ENCODE measurements at regions not wholly inside any gene's neighbourhood (a gene's known extent, or its start where the extent isn't known, plus 50 kb on each side); places are given as distances from the start of the nearest gene placed in this dataset.

- H3K9ac ChIP-seq (replicated peaks; ENCODE audit: extremely low read depth, insufficient read depth, low read length) = no peak overlapping the region
- H3K9me3 ChIP-seq (replicated peaks; ENCODE audit: control insufficient read depth, insufficient read depth, low read length) = no peaks in the 10 kb centered on the region
- no peak for TF ChIP-seq CTCF (IDR thresholded peaks at IDR 0.05; ENCODE audit: extremely low read depth in 1 of 2, insufficient read depth in 1 of 2, low read depth in 1 of 2, low read length in 2 of 2)
- no peak for TF ChIP-seq FOS (IDR thresholded peaks at IDR 0.05; ENCODE audit: borderline replicate concordance, insufficient read depth, low read length)
- no peak for TF ChIP-seq MAX (IDR thresholded peaks at IDR 0.05; ENCODE audit: insufficient read depth, insufficient read length)
- no peak for TF ChIP-seq MYC (IDR thresholded peaks at IDR 0.05; ENCODE audit: low read depth, low read length)
- TF ChIP-seq POLR2AphosphoS5 (IDR thresholded peaks at IDR 0.05; ENCODE audit: insufficient read depth, low read depth, low read length) = no peak
- TF ChIP-seq GATA2 (IDR thresholded peaks at IDR 0.05; ENCODE audit: insufficient read depth, insufficient read length, low read depth, low read length) = no peak
- no peak for TF ChIP-seq POLR2A (IDR thresholded peaks at IDR 0.05; ENCODE audit: low read depth, low read length)
- TF ChIP-seq JUN (IDR thresholded peaks at IDR 0.05; ENCODE audit: borderline replicate concordance, insufficient read depth, insufficient read length, low read depth) = no peak
- TF ChIP-seq EZH2 (IDR thresholded peaks at IDR 0.05; ENCODE audit: borderline replicate concordance, low read depth, low read length, severe bottlenecking) = no peak
- intact Hi-C loops (cut with micrococcal nuclease) = no loop called here
- H3K4me1 ChIP-seq (ENCODE audit: control insufficient read depth, extremely low read depth, insufficient read depth, low read length) = peaks cover 18% of the 10 kb centered on the region
- FAIRE-seq (no peak), DNase-seq (ENCODE audit: low read depth, low spot score) (no peak)
- dilution Hi-C loops (cut with MboI; ENCODE audit: extremely low pct_ligation_motif_present, low sequenced_read_pairs) = no loop called here
- no peaks in the 10 kb centered on the region for H3K9me1 ChIP-seq (replicated peaks; ENCODE audit: control insufficient read depth, extremely low read depth, insufficient read depth, low read length)
- no peak overlapping the region for H3K4me3 ChIP-seq (replicated peaks in 1 of 3; ENCODE audit: insufficient read depth in 1 of 3, low read depth in 1 of 3, low read length in 3 of 3)
- H3K27ac ChIP-seq (ENCODE audit: insufficient read depth, low read depth, low read length) = no peak overlapping the region
- no TSS peak for BruUV-seq (replicated peaks)
- H2AFZ ChIP-seq (ENCODE audit: low read depth, low read length) = no peak overlapping the region
- POLR2A ChIA-PET = no interaction called here
- H3K79me2 ChIP-seq (ENCODE audit: control insufficient read depth, insufficient read depth, low read length) = no peaks in the 10 kb centered on the region
- no peaks in the 10 kb centered on the region for H3K36me3 ChIP-seq (ENCODE audit: control insufficient read depth in 2 of 2, extremely low read depth in 1 of 2, insufficient read depth in 2 of 2, low read length in 2 of 2)
- no peaks in the 10 kb centered on the region for H4K20me1 ChIP-seq (replicated peaks; ENCODE audit: control insufficient read depth, extremely low read depth, insufficient read depth, low read length)
- H3K27me3 ChIP-seq (ENCODE audit: control insufficient read depth in 2 of 2, insufficient read depth in 2 of 2, low read length in 2 of 2) = no peaks in the 10 kb centered on the region
- H3K4me2 ChIP-seq (ENCODE audit: insufficient read depth, low read length) = no peak overlapping the region
- CTCF ChIA-PET = interaction anchor here (0.8 kb wide), 1 partner anchor 28 kb away, joined by 3 read pairs; no protein-coding TSS in a partner anchor
Observed at GRCh38 chr11:112616327-112617097, 344.7 kb upstream of the NCAM1 start.
